ENCODE measurements at regions not wholly inside any gene's neighbourhood (a gene's known extent, or its start where the extent isn't known, plus 50 kb on each side); places are given as distances from the start of the nearest gene placed in this dataset.

- TF ChIP-seq POLR2A (IDR thresholded peaks at IDR 0.05; ENCODE audit: low read depth, low read length): no peak
- no peak for TF ChIP-seq PAX5 (IDR thresholded peaks at IDR 0.05; ENCODE audit: insufficient read depth, low read length, severe bottlenecking)
- TF ChIP-seq POLR2AphosphoS5 (IDR thresholded peaks at IDR 0.05; ENCODE audit: low read depth, low read length): no peak
Measured at GRCh38 chr4:137274404-137274803, 257.9 kb downstream of the PCDH18 start.
